Breast epithelium (tissue), 4 donors: ENCODE measurements at regions not wholly inside any gene's neighbourhood (a gene's known extent, or its start where the extent isn't known, plus 50 kb on each side); places are given as distances from the start of the nearest gene placed in this dataset.

Experiments used
- DNase-seq, 2 donors: peaks; one replicate each; pipeline ENCODE4 v3.0.0-alpha.2; 2019; ENCODE audit warnings: low spot score in 2 of 2
- H3K27ac ChIP-seq, 2 donors: fragments of 200-600 bp; sonication (generic) in 1 of 2; one replicate each; pipeline ENCODE4 v1.5.1; 2016 to 2019; ENCODE audit warnings: mild to moderate bottlenecking in 1 of 2
- H3K27me3 ChIP-seq, 2 donors: fragments of 200-600 bp; sonication (generic) in 1 of 2; one replicate each; pipeline versions ENCODE4 v1.5.1 to v1.6.0; 2017 to 2019; ENCODE audit warnings: control low read depth in 1 of 2, mild to moderate bottlenecking in 1 of 2
- H3K36me3 ChIP-seq: fragments of 200-600 bp; one replicate; pipeline ENCODE4 v1.5.1; 2019
- H3K4me1 ChIP-seq, 2 donors: fragments of 200-600 bp; sonication (generic); one replicate each; pipeline ENCODE4 v1.5.1; 2016 to 2019; ENCODE audit warnings: control low read depth in 1 of 2
- H3K4me3 ChIP-seq, 3 donors: fragments of 200-600 bp; sonication (generic); 1 replicate in 2 of 3; 2 replicates in 1 of 3; pipeline ENCODE4 v1.5.1; 2016 to 2019; ENCODE audit warnings: mild to moderate bottlenecking in 3 of 3, moderate library complexity in 2 of 3
- H3K9me3 ChIP-seq, 2 donors: fragments of 200-600 bp; sonication (generic) in 1 of 2; one replicate each; pipeline ENCODE4 v1.5.1; 2016 to 2019; ENCODE audit warnings: control low read depth in 1 of 2
- POLR2A ChIP-seq: fragments of 450-650 bp; IDR thresholded peaks from one replicate; pipeline ENCODE4 v1.6.1; 2016; ENCODE audit warnings: antibody characterized with exemption, mild to moderate bottlenecking, moderate library complexity
- POLR2AphosphoS5 ChIP-seq, 3 donors: sonication (generic); formaldehyde crosslinking; IDR thresholded peaks; one replicate each; pipeline ENCODE4 v1.6.1; 2017; ENCODE audit warnings: antibody characterized with exemption in 3 of 3
- intact Hi-C: fragments of 100-400 bp; cut with DNase I; formaldehyde crosslinking; loops from one replicate; pipeline ENCODE4 v1.15.1; 2023; ENCODE audit warnings: low total_unique reads
- TF ChIP-seq, protein P1 (sequence below), 3 donors: fragments of 450-650 bp; IDR thresholded peaks; one replicate each; pipeline ENCODE4 v1.5.1; 2016 to 2017; ENCODE audit warnings: antibody characterized with exemption in 3 of 3, mild to moderate bottlenecking in 3 of 3, moderate library complexity in 3 of 3

DNA sequence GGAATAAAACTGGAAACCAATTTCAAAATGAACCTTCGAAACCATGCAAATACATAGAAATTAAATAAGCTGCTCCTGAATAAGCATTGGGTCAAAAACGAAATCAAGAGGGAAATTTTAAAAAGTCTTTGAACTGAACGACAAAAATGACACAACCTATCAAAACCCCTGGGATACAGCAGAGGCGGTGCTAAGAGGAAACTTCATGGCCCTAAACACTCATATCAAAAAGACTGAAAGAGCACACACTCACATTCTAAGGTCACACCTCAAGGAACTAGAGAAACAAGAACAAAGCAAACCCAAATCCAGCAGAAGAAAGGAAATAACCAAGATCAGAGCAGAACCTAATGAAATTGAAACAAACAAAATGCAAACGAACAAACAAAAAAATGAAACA lies 85.2 kb upstream of the CDC42BPA start:
- no peak overlapping the region for H3K27ac ChIP-seq
- no peaks in the 10 kb centered on the region for H3K9me3 ChIP-seq
- DNase-seq = no peak
- intact Hi-C loops = no loop called here
- no peak overlapping the region for H3K4me3 ChIP-seq
- H3K27me3 ChIP-seq = no peaks in the 10 kb centered on the region
- H3K4me1 ChIP-seq = no peaks in the 10 kb centered on the region
- no peaks in the 10 kb centered on the region for H3K36me3 ChIP-seq
- TF ChIP-seq POLR2AphosphoS5 (IDR thresholded peaks at IDR 0.05) (no peak), POLR2A (no peak)
- TF ChIP-seq, protein P1, sequence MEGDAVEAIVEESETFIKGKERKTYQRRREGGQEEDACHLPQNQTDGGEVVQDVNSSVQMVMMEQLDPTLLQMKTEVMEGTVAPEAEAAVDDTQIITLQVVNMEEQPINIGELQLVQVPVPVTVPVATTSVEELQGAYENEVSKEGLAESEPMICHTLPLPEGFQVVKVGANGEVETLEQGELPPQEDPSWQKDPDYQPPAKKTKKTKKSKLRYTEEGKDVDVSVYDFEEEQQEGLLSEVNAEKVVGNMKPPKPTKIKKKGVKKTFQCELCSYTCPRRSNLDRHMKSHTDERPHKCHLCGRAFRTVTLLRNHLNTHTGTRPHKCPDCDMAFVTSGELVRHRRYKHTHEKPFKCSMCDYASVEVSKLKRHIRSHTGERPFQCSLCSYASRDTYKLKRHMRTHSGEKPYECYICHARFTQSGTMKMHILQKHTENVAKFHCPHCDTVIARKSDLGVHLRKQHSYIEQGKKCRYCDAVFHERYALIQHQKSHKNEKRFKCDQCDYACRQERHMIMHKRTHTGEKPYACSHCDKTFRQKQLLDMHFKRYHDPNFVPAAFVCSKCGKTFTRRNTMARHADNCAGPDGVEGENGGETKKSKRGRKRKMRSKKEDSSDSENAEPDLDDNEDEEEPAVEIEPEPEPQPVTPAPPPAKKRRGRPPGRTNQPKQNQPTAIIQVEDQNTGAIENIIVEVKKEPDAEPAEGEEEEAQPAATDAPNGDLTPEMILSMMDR (IDR thresholded peaks at IDR 0.05) = no peak

DNA sequence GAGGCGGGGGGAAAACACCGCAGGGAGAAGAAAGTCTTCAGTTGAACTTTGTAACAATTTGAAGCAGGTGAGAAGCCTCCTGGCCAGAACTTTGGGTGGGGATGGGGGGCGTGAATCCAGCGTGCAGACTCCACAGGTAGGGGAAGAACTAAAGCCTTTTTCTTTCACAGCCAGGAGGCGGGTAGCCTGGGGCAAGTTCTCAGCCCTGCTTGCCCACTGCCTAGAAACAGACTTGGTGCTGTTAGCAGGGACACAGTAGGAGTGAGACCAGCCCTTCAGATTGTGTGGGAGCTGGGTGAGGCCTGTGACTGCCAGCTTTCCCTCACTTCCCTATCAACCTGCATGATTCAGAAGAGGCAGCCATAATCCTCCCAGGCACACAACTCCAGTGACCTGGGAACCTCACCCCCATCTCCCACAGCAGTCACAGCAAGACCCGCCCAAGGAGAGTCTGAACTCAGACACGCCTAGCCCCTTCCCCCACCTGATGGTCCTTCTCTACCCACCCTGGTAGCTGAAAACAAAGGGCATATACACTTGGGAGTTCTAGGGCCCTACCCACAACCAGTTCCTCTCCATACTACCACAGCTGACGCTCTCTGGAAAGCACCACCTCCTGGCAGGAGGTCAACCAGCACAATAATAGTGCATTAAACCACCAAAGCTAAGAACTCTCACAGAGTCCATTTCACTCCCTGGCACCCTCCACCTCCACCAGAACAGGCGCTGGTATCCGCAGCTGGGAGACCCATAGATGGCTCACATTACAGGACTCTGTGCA lies 83.5 kb upstream of the CDC42BPA start:
- Histone ChIP-seq H3K27ac (no peak overlapping the region), H3K27me3 (no peaks in the 10 kb centered on the region), H3K4me1 (no peaks in the 10 kb centered on the region), H3K9me3 (no peaks in the 10 kb centered on the region), H3K36me3 (no peaks in the 10 kb centered on the region), H3K4me3 (no peak overlapping the region)
- TF ChIP-seq POLR2A (no peak), POLR2AphosphoS5 (IDR thresholded peaks at IDR 0.05) (no peak)
- TF ChIP-seq, protein P1 (IDR thresholded peaks at IDR 0.05) = no peak
- no peak for DNase-seq
- intact Hi-C loops = loop anchor here (1.0 kb wide), 1 partner anchor 42 kb away; no protein-coding TSS in a partner anchor

DNA sequence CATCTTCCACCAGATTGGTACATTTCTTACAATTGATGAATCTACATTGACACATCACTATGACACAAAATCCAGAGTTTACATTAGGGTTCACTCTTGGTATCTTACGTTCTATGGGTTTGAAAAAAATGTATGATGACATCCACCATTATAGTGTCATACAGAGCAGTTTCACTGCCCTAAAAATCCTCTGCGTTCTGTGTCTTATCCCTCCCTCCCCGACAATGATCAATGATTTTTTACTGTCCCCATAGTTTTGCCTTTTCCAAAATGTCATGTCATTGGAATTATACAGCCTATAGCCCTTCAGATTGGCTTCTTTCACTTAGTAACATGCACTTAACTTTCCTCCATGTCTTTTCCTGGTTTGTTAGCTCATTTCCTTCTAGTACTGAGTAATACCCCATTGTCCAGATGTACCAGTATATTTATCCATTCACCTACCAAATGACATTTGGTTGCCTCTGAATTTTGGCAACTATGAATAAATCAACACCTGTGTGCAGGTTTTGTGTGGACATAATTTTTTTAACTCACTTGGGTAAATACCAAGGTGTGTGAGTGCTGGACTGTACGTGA lies 80.9 kb upstream of the CDC42BPA start:
- Histone ChIP-seq H3K4me1 (no peaks in the 10 kb centered on the region), H3K36me3 (no peaks in the 10 kb centered on the region), H3K4me3 (no peak overlapping the region), H3K27ac (no peak overlapping the region), H3K9me3 (no peaks in the 10 kb centered on the region), H3K27me3 (no peaks in the 10 kb centered on the region)
- DNase-seq = no peak
- TF ChIP-seq POLR2A = no peak
- intact Hi-C loops = no loop called here

DNA sequence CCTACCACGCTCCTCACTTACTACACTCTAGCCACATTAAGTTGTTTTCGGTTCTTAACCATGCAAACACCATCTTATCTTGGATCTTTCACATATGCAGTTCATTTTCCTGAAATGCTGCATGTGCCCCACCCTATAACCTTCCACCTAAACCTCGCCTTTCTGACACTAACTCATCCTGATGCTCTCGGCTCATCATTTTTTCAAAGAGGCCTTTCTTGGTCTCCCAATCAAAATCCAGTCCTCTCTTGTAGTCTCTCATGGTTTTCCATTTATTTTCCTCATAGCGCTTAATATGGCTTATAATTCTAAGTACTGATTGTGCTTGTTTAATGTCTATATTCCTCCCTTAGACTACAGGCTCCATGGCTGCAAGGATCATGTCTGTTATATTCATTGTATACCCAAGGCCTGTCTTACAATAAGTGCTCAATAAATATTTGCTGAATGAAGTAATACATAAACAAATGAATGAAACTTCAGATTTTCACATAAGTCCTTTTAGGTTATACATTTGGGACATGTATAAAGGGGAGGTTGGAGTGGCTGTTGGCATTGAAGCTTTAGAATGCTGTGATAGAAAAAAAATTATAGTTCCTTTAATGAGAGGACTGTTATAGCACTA lies 79.2 kb upstream of the CDC42BPA start:
- no peaks in the 10 kb centered on the region for H3K9me3 ChIP-seq
- no peak overlapping the region for H3K4me3 ChIP-seq
- H3K4me1 ChIP-seq = no peaks in the 10 kb centered on the region
- no peaks in the 10 kb centered on the region for H3K36me3 ChIP-seq
- no peak for DNase-seq
- no peaks in the 10 kb centered on the region for H3K27me3 ChIP-seq
- TF ChIP-seq, protein P1 (IDR thresholded peaks at IDR 0.05) = no peak
- TF ChIP-seq POLR2AphosphoS5 (IDR thresholded peaks at IDR 0.05) = no peak
- no peak for TF ChIP-seq POLR2A
- intact Hi-C loops = no loop called here
- no peak overlapping the region for H3K27ac ChIP-seq

DNA sequence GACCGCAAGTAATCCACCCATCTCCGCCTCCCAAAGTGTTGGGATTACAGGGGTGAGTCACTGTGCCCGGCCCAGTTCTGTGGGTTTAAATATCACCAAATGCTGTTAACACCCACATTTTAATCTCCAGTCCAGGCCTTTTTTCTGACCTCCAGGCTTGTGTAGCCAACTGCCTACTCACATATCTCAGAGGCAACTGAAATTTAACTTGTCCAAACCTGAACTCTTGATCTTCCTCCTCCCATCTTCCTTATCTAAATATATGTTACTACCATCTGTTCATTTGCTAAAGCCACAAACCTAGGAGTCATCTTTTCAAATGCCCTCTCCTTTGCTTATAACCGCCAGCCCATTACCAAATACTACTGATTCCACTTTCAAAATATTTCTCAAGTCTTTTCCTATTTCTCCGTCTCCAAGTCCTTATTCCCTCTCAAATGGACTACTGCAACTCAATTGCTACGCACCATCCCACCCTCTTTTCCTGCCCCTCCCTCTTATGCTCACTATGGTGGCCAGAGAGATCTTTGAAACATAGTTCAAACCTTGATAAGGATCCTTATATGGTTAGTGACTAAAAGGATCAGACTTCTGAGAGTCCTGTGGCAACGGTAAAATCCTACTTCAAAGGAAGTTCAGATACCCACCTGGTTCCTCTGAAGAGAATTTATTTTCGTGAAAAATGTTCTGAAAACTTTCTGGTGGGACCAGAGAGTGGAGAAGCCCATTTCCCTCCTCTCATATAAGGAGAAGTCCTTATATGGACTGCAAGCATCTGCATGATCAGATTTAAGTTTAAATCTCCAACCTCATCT lies 78.5 kb upstream of the CDC42BPA start:
- Histone ChIP-seq H3K36me3 (no peaks in the 10 kb centered on the region), H3K9me3 (no peaks in the 10 kb centered on the region), H3K27me3 (no peaks in the 10 kb centered on the region), H3K4me1 (no peaks in the 10 kb centered on the region), H3K4me3 (no peak overlapping the region), H3K27ac (no peak overlapping the region)
- no peak for DNase-seq
- TF ChIP-seq, protein P1 (IDR thresholded peaks at IDR 0.05) = no peak
- TF ChIP-seq POLR2A (no peak), POLR2AphosphoS5 (IDR thresholded peaks at IDR 0.05) (no peak)
- intact Hi-C loops = no loop called here
